ENCODE measurements at regions not wholly inside any gene's neighbourhood (a gene's known extent, or its start where the extent isn't known, plus 50 kb on each side); places are given as distances from the start of the nearest gene placed in this dataset.

- H3K27ac ChIP-seq: no peak overlapping the region
- no peak for TF ChIP-seq CTCF (IDR thresholded peaks at IDR 0.05)
- TF ChIP-seq ZFX (IDR thresholded peaks at IDR 0.05; ENCODE audit: borderline replicate concordance): no peak
Measured at GRCh38 chr9:11148189-11148588, 535.4 kb upstream of the PTPRD start.

- no peak for TF ChIP-seq ZFX (IDR thresholded peaks at IDR 0.05; ENCODE audit: borderline replicate concordance)
- peak; percentile 75 for TF ChIP-seq CTCF (IDR thresholded peaks at IDR 0.05)
- no peak overlapping the region for H3K27ac ChIP-seq
Measured at GRCh38 chr9:11149065-11149464, 536.3 kb upstream of the PTPRD start.

GRCh38 chr9:11158063-11158462 is 545.3 kb upstream of the PTPRD start:
- TF ChIP-seq ZFX (IDR thresholded peaks at IDR 0.05; ENCODE audit: borderline replicate concordance) (no peak), CTCF (IDR thresholded peaks at IDR 0.05) (no peak)
- no peak overlapping the region for H3K27ac ChIP-seq

- no peak for TF ChIP-seq CTCF (IDR thresholded peaks at IDR 0.05)
- TF ChIP-seq ZFX (IDR thresholded peaks at IDR 0.05; ENCODE audit: borderline replicate concordance): no peak
- H3K27ac ChIP-seq: no peak overlapping the region
Measured at GRCh38 chr9:11158676-11159075, 545.9 kb upstream of the PTPRD start.

GRCh38 chr9:11159318-11159862 is 546.6 kb upstream of the PTPRD start:
- TF ChIP-seq CTCF (IDR thresholded peaks at IDR 0.05) (no peak), ZFX (IDR thresholded peaks at IDR 0.05; ENCODE audit: borderline replicate concordance) (no peak)
- H3K27ac ChIP-seq: no peak overlapping the region

- no peak overlapping the region for H3K27ac ChIP-seq
- no peak for TF ChIP-seq ZFX (IDR thresholded peaks at IDR 0.05; ENCODE audit: borderline replicate concordance)
Measured at GRCh38 chr9:11163843-11164242, 551.0 kb upstream of the PTPRD start.

- TF ChIP-seq CTCF (IDR thresholded peaks at IDR 0.05) (no peak), ZFX (IDR thresholded peaks at IDR 0.05; ENCODE audit: borderline replicate concordance) (no peak)
- no peak overlapping the region for H3K27ac ChIP-seq
Measured at GRCh38 chr9:11182001-11182400, 569.2 kb upstream of the PTPRD start.

GRCh38 chr9:11190719-11191118 is 577.9 kb upstream of the PTPRD start:
- TF ChIP-seq CTCF (IDR thresholded peaks at IDR 0.05): no peak
- TF ChIP-seq ZFX (IDR thresholded peaks at IDR 0.05; ENCODE audit: borderline replicate concordance): no peak
- no peak overlapping the region for H3K27ac ChIP-seq

Data from 22Rv1 (cell line).